ENCODE measurements at regions not wholly inside any gene's neighbourhood (a gene's known extent, or its start where the extent isn't known, plus 50 kb on each side); places are given as distances from the start of the nearest gene placed in this dataset.

GRCh38 chr4:17284323-17285175 lies 227.3 kb downstream of the QDPR start:
- Mint-ChIP-seq H3K36me3 (no peaks in the 10 kb centered on the region), H3K4me1 (no peaks in the 10 kb centered on the region), H3K27me3 (peaks cover 6 to 21% of the 10 kb centered on the region in 2 donors), H3K9me3 (no peaks in the 10 kb centered on the region), H3K27ac (no peak overlapping the region), H3K4me3 (no peak overlapping the region)
- DNase-seq (no peak), ATAC-seq (replicated peaks in 1 of 4) (no peak)
- 91% methylated on average over 2 of the region's 5 CpGs for WGBS (ENCODE audit: insufficient coverage)
- H3K27ac ChIP-seq (ENCODE audit: low read length), result no peak overlapping the region
- no peaks in the 10 kb centered on the region for H3K36me3 ChIP-seq (ENCODE audit: control insufficient read depth in 2 of 2, extremely low read depth in 1 of 2, insufficient read depth in 1 of 2, low read length in 1 of 2)
- POLR2A ChIA-PET, result no interaction called here
- CTCF ChIA-PET, result no interaction called here
- H3K9me3 ChIP-seq, result no peaks in the 10 kb centered on the region
- no peaks in the 10 kb centered on the region for H3K4me1 ChIP-seq (ENCODE audit: control insufficient read depth in 1 of 2, extremely low read depth in 1 of 2, insufficient read depth in 2 of 2, low read length in 2 of 2)
- no peak overlapping the region for H3K4me3 ChIP-seq (ENCODE audit: control insufficient read depth in 1 of 2, extremely low read depth in 1 of 2, low read length in 1 of 2)
- peaks cover 0 to 7% of the 10 kb centered on the region in 2 experiments for H3K27me3 ChIP-seq (replicated peaks in 1 of 2; ENCODE audit: control insufficient read depth in 2 of 2, extremely low read depth in 1 of 2, insufficient read depth in 2 of 2, low read length in 1 of 2)

GRCh38 chr4:17283832-17284231 lies 228.1 kb downstream of the QDPR start:
- CTCF ChIA-PET, result no interaction called here
- POLR2A ChIA-PET, result no interaction called here

GRCh38 chr4:17283251-17283650 lies 228.6 kb downstream of the QDPR start:
- no peaks in the 10 kb centered on the region for H3K4me1 ChIP-seq (ENCODE audit: control insufficient read depth in 1 of 2, extremely low read depth in 1 of 2, insufficient read depth in 2 of 2, low read length in 2 of 2)
- Mint-ChIP-seq H3K27ac (no peak overlapping the region), H3K27me3 (peaks cover 6 to 21% of the 10 kb centered on the region in 2 donors), H3K9me3 (no peaks in the 10 kb centered on the region), H3K4me3 (no peak overlapping the region), H3K4me1 (no peaks in the 10 kb centered on the region), H3K36me3 (no peaks in the 10 kb centered on the region)
- WGBS (ENCODE audit: insufficient coverage), result 88% methylated on average over 4 of the region's 7 CpGs
- no peak overlapping the region for H3K27ac ChIP-seq (ENCODE audit: low read length)
- peaks cover 0 to 7% of the 10 kb centered on the region in 2 experiments for H3K27me3 ChIP-seq (replicated peaks in 1 of 2; ENCODE audit: control insufficient read depth in 2 of 2, extremely low read depth in 1 of 2, insufficient read depth in 2 of 2, low read length in 1 of 2)
- H3K9me3 ChIP-seq, result no peaks in the 10 kb centered on the region
- ChIA-PET CTCF (no interaction called here), POLR2A (no interaction called here)
- H3K4me3 ChIP-seq (ENCODE audit: control insufficient read depth in 1 of 2, extremely low read depth in 1 of 2, low read length in 1 of 2), result no peak overlapping the region
- no peaks in the 10 kb centered on the region for H3K36me3 ChIP-seq (ENCODE audit: control insufficient read depth in 2 of 2, extremely low read depth in 1 of 2, insufficient read depth in 1 of 2, low read length in 1 of 2)
- ATAC-seq (replicated peaks in 1 of 4) (no peak), DNase-seq (no peak)

More at GRCh38 chr4:17283832-17284231, 228.1 kb downstream of the QDPR start:
- no peaks in the 10 kb centered on the region for H3K9me3 ChIP-seq
- DNase-seq (no peak), ATAC-seq (replicated peaks in 1 of 4) (no peak)
- H3K4me1 ChIP-seq (ENCODE audit: control insufficient read depth in 1 of 2, extremely low read depth in 1 of 2, insufficient read depth in 2 of 2, low read length in 2 of 2), result no peaks in the 10 kb centered on the region
- peaks cover 0 to 7% of the 10 kb centered on the region in 2 experiments for H3K27me3 ChIP-seq (replicated peaks in 1 of 2; ENCODE audit: control insufficient read depth in 2 of 2, extremely low read depth in 1 of 2, insufficient read depth in 2 of 2, low read length in 1 of 2)
- Mint-ChIP-seq H3K36me3 (no peaks in the 10 kb centered on the region), H3K27me3 (peaks cover 6 to 21% of the 10 kb centered on the region in 2 donors), H3K4me1 (no peaks in the 10 kb centered on the region), H3K27ac (no peak overlapping the region), H3K4me3 (no peak overlapping the region), H3K9me3 (no peaks in the 10 kb centered on the region)
- no peaks in the 10 kb centered on the region for H3K36me3 ChIP-seq (ENCODE audit: control insufficient read depth in 2 of 2, extremely low read depth in 1 of 2, insufficient read depth in 1 of 2, low read length in 1 of 2)
- 74% methylated on average over 3 of the region's 4 CpGs for WGBS (ENCODE audit: insufficient coverage)
- no peak overlapping the region for H3K27ac ChIP-seq (ENCODE audit: low read length)
- no peak overlapping the region for H3K4me3 ChIP-seq (ENCODE audit: control insufficient read depth in 1 of 2, extremely low read depth in 1 of 2, low read length in 1 of 2)

- DNase-seq (peak in 1 of 35 experiments; percentile 3), ATAC-seq (replicated peaks in 1 of 4) (no peak)
- no peaks in the 10 kb centered on the region for H3K36me3 Mint-ChIP-seq
- CTCF ChIA-PET, result interaction anchor here in 1 of 2 donors (1.2 kb wide), 1 partner anchor 167 kb away, joined by 6 read pairs; no protein-coding TSS in a partner anchor
- H3K27me3 Mint-ChIP-seq, result peaks cover 6 to 7% of the 10 kb centered on the region in 2 donors
- Histone ChIP-seq H3K4me1 (ENCODE audit: control insufficient read depth in 1 of 2, extremely low read depth in 1 of 2, insufficient read depth in 2 of 2, low read length in 2 of 2) (no peaks in the 10 kb centered on the region), H3K4me3 (ENCODE audit: control insufficient read depth in 1 of 2, extremely low read depth in 1 of 2, low read length in 1 of 2) (no peak overlapping the region), H3K36me3 (ENCODE audit: control insufficient read depth in 2 of 2, extremely low read depth in 1 of 2, insufficient read depth in 1 of 2, low read length in 1 of 2) (no peaks in the 10 kb centered on the region), H3K9me3 (no peaks in the 10 kb centered on the region), H3K27ac (ENCODE audit: low read length) (no peak overlapping the region), H3K27me3 (replicated peaks in 1 of 2; ENCODE audit: control insufficient read depth in 2 of 2, extremely low read depth in 1 of 2, insufficient read depth in 2 of 2, low read length in 1 of 2) (peaks cover 0 to 5% of the 10 kb centered on the region in 2 experiments)
- H3K9me3 Mint-ChIP-seq, result no peaks in the 10 kb centered on the region
- no peaks in the 10 kb centered on the region for H3K4me1 Mint-ChIP-seq
- POLR2A ChIA-PET, result no interaction called here
- no peak overlapping the region for H3K27ac Mint-ChIP-seq
- H3K4me3 Mint-ChIP-seq, result no peak overlapping the region
- 96% methylated on average over 5 of the region's 6 CpGs for WGBS (ENCODE audit: insufficient coverage)
These were observed 231.4 kb downstream of the QDPR start for GRCh38 chr4:17280261-17281018.

- H3K27me3 Mint-ChIP-seq, result peaks cover 0 to 8% of the 10 kb centered on the region in 2 donors
- no peaks in the 10 kb centered on the region for H3K27me3 ChIP-seq (replicated peaks in 1 of 2; ENCODE audit: control insufficient read depth in 2 of 2, extremely low read depth in 1 of 2, insufficient read depth in 2 of 2, low read length in 1 of 2)
- CTCF ChIA-PET, result interaction anchor here (0.6 kb wide), 6 partner anchors 155 to 1522 kb away, joined by 3 to 6 read pairs (median 4); no protein-coding TSS in a partner anchor
These were observed 235.1 kb downstream of the QDPR start for GRCh38 chr4:17276776-17277175.

GRCh38 chr4:17275836-17276235 lies 236.1 kb downstream of the QDPR start:
- Histone ChIP-seq H3K27me3 (replicated peaks in 1 of 2; ENCODE audit: control insufficient read depth in 2 of 2, extremely low read depth in 1 of 2, insufficient read depth in 2 of 2, low read length in 1 of 2) (no peaks in the 10 kb centered on the region), H3K9me3 (no peaks in the 10 kb centered on the region), H3K27ac (ENCODE audit: low read length) (no peak overlapping the region), H3K4me1 (ENCODE audit: control insufficient read depth in 1 of 2, extremely low read depth in 1 of 2, insufficient read depth in 2 of 2, low read length in 2 of 2) (no peaks in the 10 kb centered on the region), H3K4me3 (ENCODE audit: control insufficient read depth in 1 of 2, extremely low read depth in 1 of 2, low read length in 1 of 2) (no peak overlapping the region), H3K36me3 (ENCODE audit: control insufficient read depth in 2 of 2, extremely low read depth in 1 of 2, insufficient read depth in 1 of 2, low read length in 1 of 2) (no peaks in the 10 kb centered on the region)
- ATAC-seq (replicated peaks in 1 of 4) (no peak), DNase-seq (no peak)
- H3K27me3 Mint-ChIP-seq, result peaks cover 0 to 13% of the 10 kb centered on the region in 2 donors
- H3K4me3 Mint-ChIP-seq, result no peak overlapping the region
- ChIA-PET POLR2A (no interaction called here), CTCF (no interaction called here)
- no peaks in the 10 kb centered on the region for H3K36me3 Mint-ChIP-seq
- no peak overlapping the region for H3K27ac Mint-ChIP-seq
- H3K9me3 Mint-ChIP-seq, result no peaks in the 10 kb centered on the region
- no peaks in the 10 kb centered on the region for H3K4me1 Mint-ChIP-seq
- 45% methylated on average over 2 of the region's 3 CpGs for WGBS (ENCODE audit: insufficient coverage)

More at GRCh38 chr4:17276776-17277175, 235.1 kb downstream of the QDPR start:
- Histone ChIP-seq H3K4me3 (ENCODE audit: control insufficient read depth in 1 of 2, extremely low read depth in 1 of 2, low read length in 1 of 2) (no peak overlapping the region), H3K4me1 (ENCODE audit: control insufficient read depth in 1 of 2, extremely low read depth in 1 of 2, insufficient read depth in 2 of 2, low read length in 2 of 2) (no peaks in the 10 kb centered on the region), H3K27ac (ENCODE audit: low read length) (no peak overlapping the region), H3K36me3 (ENCODE audit: control insufficient read depth in 2 of 2, extremely low read depth in 1 of 2, insufficient read depth in 1 of 2, low read length in 1 of 2) (no peaks in the 10 kb centered on the region), H3K9me3 (no peaks in the 10 kb centered on the region)
- H3K4me1 Mint-ChIP-seq, result no peaks in the 10 kb centered on the region
- ATAC-seq (replicated peaks in 1 of 4) (no peak), DNase-seq (no peak)
- WGBS (ENCODE audit: insufficient coverage), result 57% methylated on average over 2 of the region's 6 CpGs
- H3K27ac Mint-ChIP-seq, result no peak overlapping the region
- H3K9me3 Mint-ChIP-seq, result no peaks in the 10 kb centered on the region
- H3K36me3 Mint-ChIP-seq, result no peaks in the 10 kb centered on the region
- POLR2A ChIA-PET, result interaction anchor here (0.6 to 0.7 kb wide), 2 partner anchors 175 to 454 kb away, joined by 3 to 7 read pairs; no protein-coding TSS in a partner anchor
- no peak overlapping the region for H3K4me3 Mint-ChIP-seq
